Ishikawa (cell line): ENCODE measurements at regions not wholly inside any gene's neighbourhood (a gene's known extent, or its start where the extent isn't known, plus 50 kb on each side); places are given as distances from the start of the nearest gene placed in this dataset.

Source experiments
- CEBPB ChIP-seq: IDR thresholded peaks from 2 replicates; pipeline ENCODE4 v1.6.1; 2012
- EGR1 ChIP-seq: IDR thresholded peaks from 2 replicates; pipeline ENCODE4 v1.6.1; 2012
- FOXM1 ChIP-seq: IDR thresholded peaks from 2 replicates; pipeline ENCODE4 v1.6.1; 2012; ENCODE audit warnings: low read depth, borderline replicate concordance
- MAX ChIP-seq: IDR thresholded peaks from 2 replicates; pipeline ENCODE4 v1.6.1; 2012
- NFIC ChIP-seq: IDR thresholded peaks from 2 replicates; pipeline ENCODE4 v1.6.1; 2012
- RAD21 ChIP-seq: IDR thresholded peaks from 2 replicates; pipeline ENCODE4 v1.6.1; 2012; ENCODE audit warnings: low read depth
- TAF1 ChIP-seq: IDR thresholded peaks from 2 replicates; pipeline ENCODE4 v1.6.1; 2012; ENCODE audit warnings: low read depth, mild to moderate bottlenecking
- TCF12 ChIP-seq: IDR thresholded peaks from 2 replicates; pipeline ENCODE4 v1.6.1; 2012; ENCODE audit warnings: low read depth
- ZBTB7A ChIP-seq: IDR thresholded peaks from 2 replicates; pipeline ENCODE4 v1.6.1; 2012; ENCODE audit warnings: low read depth

DNA sequence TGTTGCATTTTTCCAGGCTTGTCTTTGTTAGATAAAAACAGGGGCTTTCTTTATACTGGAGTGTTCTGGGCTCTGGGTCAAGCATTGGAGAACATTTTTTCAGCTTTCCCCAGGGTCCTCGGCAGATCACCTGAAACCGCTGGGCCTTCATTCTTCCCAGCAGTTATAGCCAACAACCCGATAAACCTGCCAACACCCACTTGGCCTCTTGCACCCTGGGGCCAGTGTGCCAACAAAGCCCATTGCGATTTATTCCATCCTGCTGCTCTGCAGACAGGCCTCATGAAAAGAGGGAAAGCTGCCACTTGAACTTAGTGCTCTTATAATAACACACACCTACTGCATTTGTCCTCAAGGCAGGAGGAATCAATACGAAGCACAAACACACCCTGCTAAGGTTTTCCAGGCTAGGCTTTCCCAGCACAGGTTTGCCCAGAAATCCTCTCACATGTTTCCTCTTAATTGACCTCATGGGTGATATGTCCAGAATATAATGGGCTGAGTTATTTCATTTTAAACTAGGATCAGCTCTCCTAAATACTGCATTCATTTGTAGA, 669.3 kb downstream of the LIG4 start:
- TF ChIP-seq RAD21 (no peak), TAF1 (no peak), MAX (no peak), NFIC (no peak), ZBTB7A (no peak), FOXM1 (no peak), EGR1 (no peak), TCF12 (no peak), CEBPB (no peak)
